Pons (tissue), 1 donor: ENCODE measurements at regions not wholly inside any gene's neighbourhood (a gene's known extent, or its start where the extent isn't known, plus 50 kb on each side); places are given as distances from the start of the nearest gene placed in this dataset.
A peak's percentile ranks its signal among the peaks of the same experiment; 100 is the strongest.

Experiments used
- DNase-seq: peaks from one replicate; pipeline ENCODE4 v3.0.0-alpha.2; 2016; ENCODE audit warnings: low spot score

DNA sequence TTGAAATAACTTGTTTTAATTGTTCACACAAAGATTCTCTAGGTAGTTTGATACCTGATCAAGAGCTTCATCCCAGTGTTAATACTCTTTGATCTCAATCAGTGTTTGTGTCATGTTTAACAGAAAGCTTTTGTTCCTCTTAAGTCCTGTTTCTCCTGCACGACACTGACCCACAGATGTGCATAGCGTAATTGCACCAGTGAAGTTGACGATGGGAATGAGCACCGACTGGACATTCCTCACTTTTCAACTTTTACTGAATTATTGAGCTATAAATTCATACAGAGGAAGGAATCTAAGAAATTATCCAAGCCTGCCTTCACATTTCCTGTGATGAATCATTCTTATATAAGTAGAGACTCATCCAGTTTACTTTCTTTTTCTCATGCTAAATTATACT lies 878.7 kb upstream of the TENM3 start:
- peak; percentile 8 for DNase-seq

DNA sequence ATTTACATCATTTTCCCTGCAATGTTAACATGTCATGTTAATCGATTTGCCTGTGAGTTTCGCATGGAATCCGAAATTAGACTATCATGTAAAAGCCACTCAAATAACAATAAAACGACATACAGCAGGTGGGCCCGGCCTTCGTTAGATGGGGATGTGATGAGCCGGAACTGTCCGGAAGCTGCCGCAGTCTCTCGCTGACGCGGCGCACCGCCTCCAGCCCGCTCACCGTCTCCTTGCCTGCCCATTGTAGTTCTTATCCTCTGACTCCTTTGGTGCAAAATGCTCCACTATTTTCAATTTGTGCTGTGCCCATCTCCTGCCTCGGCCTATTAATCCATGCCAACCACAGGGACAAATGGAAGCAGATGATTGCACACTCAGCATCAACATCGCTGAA lies 877.5 kb upstream of the TENM3 start:
- DNase-seq, result no peak

DNA sequence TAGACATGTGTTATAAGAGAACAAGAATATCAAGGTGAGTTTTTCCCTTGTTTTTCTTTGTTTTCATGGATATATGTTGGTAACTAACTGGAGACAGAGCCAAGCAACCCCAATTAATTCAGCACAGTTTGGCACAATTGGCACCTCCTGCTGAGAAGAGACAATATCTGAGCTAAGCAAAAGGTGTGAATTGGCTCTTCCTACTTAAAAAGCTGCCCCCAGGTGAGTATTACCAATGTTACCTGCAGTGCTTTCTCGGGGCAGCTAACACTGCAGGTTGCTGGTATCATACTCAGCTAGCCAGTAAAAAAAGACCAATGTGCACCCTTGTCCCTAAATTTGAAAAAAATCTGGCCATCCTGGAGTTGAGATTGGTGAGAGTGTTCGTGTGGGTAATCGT lies 871.2 kb upstream of the TENM3 start:
- DNase-seq, result no peak

DNA sequence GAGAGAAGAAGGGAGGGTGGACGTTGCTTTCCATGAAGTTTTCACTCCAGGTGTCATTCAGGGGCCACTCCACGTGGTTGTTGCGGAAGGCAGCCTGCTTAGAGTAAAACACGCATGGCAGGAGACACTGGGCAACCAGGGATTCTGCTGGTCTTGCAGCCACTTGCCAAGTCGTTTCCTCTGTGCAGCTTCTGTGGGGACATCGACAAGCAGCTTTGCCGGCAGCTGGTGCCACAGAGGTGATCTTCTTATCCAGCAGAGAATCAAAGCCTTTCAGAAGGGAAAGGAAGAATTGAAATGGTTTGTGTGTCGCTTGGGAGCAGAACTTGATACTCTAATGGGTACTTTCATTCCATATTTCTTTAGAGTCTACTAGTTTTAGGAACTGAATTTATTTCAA lies 867.1 kb upstream of the TENM3 start:
- DNase-seq, result no peak

DNA sequence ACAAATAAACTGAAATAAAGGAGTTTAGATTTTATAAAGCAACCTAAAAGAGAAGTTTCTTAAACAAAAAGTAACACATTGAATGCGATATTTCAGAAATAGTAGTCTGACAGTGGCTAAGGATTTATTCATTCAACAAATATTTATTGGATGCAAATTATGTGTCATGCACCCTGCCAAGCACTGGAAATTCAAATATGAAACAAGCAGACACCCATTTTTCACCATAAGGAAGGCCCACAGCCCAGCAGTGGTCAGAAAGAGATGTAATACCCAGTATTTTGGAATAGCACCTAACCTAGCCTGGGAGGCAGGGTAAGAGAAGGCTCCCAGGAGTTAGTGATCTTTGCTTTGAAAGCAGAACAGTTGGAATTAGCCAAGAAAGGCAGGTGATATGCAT lies 855.1 kb upstream of the TENM3 start:
- DNase-seq, result no peak

DNA sequence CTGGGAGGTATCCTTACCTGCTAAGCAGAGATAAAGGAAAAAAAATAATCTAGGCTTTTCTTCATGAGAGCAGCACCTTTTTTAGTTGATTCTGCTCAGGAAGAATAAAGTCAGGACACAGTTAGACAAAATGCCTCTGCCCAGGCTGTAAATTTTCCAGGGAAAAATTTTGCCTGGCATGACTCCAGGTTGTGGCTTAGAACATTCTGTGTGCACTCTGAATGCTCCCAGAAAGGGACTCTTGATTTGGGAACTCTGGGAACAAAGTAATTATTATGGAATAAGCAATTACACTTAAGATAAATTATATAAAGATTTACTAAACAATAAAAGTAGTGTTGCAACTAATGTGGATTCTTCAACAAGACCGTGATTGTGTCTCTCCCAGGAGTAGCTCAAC lies 826.2 kb upstream of the TENM3 start:
- DNase-seq, result no peak

DNA sequence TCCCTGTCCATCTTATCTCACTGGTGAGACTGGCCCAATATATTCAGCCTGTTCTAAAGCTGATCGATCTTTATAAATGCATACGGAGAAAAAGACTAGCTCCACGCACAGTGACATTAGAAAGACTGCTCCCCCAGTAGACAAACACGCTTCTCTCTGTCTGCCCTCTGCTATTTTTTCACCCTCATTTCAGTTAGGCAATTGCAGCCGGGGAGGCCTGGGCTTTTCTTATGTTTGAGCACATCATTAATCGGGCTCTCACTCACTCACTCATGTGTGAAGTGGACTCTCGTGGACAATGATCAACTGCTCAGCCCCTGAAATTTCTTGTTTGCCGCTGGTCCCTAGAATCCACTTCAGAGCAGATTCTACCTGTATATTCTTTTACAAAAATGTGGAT lies 824.7 kb upstream of the TENM3 start:
- DNase-seq, result no peak

DNA sequence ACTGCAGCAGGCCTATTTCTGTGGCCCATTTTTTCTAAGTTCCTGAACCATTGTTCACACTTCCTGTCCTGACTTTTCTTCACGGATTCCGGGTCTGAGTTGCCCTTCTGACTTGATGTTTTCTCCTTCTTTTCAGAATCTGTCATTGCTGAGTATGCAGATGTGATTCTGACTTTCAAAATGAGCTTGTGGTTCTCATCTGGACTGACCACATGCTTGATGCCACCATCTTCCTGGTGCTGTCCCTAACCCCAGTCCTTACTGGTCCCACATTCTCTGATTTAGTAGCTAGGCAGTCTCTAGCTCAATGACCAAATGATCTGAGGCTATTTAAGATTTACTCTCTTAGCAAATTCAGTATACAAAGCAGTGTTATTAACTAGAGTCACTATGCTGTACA lies 822.3 kb upstream of the TENM3 start:
- DNase-seq, result no peak

DNA sequence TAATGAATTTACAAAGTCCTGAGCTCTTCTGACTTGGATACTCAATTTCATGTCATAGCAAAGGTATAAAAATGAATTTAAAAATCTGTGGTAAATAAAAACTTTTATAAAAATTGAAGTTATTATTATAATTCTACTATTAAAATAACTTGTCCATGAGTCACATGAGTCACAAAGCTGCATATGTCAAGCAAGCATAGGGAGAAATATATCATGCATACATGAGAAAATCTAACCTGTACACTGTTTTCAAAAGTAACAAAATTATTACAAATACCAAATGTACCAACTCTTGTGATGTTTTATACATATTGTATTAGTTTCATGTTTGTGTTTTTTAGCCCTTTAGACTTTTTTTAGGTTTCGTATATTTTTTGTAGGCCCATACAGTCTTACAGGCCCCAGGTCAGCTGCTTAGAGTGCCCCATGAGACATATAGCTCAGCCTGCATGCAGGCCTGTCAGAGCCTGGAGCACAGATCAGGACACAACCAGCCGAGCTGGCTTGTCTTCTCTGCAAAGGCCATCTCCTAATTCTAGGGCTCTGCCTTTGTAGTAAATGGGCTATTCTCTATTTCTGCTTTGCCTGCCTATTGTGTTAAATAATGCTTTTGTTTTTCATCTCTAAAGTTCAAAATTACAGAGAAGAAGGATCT lies 818.7 kb upstream of the TENM3 start:
- DNase-seq, result no peak

DNA sequence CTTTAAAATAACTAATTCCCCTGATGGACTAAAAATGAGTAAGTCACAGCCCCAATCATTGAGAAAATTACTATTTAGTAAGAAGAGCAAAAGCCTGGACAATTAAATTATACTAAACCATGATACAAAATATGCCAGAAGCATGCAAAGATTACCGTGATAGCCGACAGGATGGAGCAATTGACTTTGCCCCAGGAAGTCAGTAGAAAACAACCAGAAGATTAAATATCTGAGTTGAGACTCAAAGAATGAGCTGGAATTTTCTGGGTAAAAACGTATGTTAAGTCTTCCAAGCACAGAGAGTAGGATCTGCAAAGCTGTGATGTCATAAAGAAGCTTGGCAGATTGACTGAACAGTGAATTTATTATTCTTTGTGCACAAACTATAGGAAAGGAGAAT lies 816.1 kb upstream of the TENM3 start:
- no peak for DNase-seq

DNA sequence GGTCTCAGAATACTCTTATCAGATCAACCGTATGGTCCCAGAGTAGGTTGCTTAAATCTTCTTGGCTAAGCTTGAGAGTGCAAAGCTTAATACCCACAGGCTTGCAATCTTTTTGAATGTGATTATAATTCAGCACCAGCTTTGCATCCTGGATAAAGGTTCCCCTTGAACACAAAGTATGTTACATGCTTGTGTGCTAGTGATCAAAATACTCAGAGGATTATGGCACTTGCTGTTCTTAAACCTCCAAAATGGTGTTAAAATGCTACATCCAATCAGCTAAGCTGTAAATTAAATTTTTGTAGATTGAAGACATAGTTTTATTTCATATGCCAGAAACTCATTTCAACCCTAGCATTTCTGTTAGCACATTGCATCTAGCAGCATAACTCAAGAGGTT lies 812.2 kb upstream of the TENM3 start:
- DNase-seq, result no peak

DNA sequence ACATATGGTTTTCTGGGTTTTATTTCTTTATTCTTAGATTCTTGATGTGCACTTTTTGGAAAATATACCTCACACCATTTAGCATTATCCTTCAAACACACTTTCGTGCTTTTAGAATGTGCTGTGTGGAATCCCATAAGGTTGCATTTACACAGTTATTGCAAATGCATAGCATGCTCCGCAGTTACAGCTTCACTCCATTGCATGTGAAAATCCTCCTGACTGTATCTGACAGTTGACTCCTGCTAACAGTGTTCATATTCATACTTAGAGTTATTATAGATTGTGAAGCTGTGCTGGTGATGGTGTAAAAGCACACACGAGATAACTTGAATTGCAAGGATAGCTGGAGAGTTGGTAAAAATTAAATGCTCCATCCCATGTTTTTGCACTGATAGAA lies 811.5 kb upstream of the TENM3 start:
- DNase-seq, result no peak

DNA sequence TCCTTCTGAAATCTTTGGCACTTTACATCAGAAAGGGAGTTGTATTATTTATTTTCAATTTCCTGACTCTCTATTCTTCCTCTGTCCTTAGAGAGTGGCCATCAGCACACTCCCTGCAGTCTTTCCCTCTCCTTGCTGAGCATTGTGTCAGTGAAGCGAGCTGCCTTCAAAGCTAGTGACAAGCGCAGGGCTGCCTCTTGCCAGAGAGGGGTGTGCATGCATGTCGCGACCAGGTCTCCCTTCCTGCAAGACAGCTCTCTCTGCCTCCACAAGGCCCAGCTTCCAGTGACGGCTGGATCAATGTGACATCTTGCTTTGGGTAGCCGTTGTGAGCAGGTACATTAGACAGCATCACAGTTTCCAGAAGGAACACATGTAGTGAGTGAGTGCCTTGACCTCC lies 810.9 kb upstream of the TENM3 start:
- DNase-seq, result no peak

DNA sequence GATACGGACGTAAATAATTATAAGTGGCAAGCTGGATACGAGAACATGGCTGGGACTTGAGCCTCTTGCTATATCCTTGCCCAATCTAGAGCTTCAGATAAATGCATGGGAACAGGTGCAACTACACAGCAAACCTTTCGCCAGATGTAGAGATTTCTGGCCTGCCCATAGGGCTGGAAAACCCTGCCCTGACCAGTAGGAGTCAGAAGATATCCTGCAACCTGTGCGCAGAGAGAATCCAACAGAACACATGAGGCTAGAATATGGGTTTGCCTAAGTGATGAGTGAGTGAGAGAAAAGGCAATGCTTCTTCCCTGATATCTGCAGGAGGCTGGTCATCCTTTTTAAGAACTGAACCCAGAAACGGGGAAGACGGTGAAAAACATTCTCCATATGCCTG lies 805.3 kb upstream of the TENM3 start:
- no peak for DNase-seq

DNA sequence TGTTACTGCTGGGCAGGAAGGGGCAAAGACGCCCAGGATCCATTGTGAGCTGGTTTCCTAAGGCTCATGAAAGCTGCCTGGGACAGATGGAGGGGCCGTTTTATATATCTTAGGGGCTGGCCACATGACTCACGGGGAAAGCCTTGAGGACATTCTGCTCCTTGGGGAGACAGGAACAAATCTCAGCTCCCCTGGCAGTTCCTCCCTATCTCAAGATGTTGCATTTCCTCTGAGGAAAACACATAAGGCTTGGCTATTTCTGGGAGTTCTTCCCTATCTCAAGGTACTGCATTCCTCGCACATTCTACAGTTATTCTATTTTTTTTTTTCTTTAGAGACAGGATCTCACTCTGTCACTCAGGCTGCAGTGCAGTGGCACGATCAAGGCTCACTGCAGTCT lies 804.6 kb upstream of the TENM3 start:
- no peak for DNase-seq

DNA sequence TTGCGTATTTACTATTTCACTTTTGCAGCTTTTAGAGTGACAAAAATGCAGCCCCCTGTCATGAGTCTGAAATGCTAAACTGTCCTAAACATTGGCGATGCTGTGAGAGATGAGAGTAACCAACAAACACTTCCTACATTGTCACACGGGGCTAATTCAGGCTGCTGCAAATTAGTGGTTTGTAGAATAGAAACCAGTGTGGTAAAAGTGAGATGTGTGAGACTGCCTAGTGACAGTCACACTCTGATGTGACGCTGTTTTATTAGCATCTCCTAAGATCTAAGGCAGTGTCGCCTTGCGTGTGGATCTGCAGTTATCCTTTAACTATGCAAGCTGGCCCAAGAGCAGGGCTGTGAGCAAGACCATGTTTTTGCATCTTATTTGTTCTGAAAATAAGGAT lies 800.2 kb upstream of the TENM3 start:
- DNase-seq, result no peak

DNA sequence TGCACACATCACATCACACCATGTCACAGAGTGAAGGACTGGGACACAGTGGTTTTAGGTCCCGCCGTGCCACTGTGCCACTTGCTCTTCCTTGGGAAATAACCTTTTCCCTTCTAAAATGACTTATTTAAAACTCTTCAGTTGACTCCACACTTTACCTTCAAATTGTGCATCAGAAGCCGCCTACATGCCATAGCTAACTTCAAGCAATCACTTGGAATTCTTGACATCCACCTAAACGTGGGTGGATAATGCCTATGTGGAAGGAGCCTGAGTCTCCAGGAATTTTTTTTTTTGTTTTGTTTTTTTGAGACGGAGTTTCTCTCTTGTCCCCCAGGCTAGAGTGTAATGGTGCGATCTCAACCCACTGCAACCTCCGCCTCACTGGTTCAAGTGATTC lies 777.4 kb upstream of the TENM3 start:
- no peak for DNase-seq

DNA sequence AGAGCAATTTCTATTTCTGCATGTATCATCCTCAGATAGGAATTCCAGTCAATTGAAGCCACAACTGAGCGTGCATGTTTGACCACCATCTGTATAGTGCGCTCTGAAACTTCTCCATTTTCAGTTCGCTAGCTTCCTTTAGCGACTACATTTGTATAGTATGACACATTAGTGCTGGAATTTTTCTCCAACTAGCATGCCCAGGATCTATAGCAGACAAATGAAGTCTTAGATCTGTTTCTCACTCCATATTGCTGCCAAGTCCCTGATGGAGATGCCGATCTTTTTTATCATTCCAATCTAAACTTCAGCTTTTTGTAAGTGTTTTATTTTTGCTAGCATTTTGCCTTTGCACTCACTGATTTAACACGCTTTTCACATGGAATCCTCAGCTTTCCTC lies 774.8 kb upstream of the TENM3 start:
- DNase-seq, result no peak

DNA sequence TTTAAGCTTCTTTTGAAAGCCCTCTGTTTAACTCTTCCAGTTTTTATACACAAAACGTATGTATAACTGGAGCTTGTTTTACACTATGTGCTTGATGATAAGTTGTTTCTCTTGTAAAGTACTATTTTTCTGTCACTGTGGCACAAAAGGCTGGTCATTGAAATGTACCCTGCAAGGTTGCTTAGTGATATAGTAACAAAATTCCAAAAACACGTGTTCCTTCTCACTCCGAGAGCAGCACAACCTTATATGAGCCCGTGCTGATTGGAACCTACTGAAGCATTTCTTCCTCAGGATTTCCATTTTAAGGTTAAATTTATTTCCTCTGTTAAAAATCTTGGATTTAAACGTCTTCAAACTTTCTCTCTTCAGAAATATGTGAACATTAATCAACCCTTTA lies 772.9 kb upstream of the TENM3 start:
- DNase-seq, result no peak

DNA sequence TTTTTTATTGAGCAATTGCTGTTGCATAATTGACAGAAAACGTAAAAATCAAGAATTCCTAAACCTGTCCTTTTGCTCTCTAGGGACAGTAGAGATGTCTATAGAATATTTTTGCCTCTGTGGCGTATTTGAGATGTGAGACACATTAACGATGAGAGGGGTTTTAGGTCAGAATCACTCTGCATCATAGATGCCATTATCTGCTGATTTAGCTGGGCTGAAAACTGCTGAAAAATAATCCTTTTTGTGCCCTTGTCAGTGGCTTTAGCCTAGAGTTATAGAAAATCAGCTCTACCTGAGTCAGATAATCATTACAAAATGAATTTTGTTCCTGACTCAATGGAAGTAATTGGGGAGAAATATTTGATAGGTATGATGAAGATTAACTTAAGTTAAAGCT lies 767.8 kb upstream of the TENM3 start:
- DNase-seq, result no peak

DNA sequence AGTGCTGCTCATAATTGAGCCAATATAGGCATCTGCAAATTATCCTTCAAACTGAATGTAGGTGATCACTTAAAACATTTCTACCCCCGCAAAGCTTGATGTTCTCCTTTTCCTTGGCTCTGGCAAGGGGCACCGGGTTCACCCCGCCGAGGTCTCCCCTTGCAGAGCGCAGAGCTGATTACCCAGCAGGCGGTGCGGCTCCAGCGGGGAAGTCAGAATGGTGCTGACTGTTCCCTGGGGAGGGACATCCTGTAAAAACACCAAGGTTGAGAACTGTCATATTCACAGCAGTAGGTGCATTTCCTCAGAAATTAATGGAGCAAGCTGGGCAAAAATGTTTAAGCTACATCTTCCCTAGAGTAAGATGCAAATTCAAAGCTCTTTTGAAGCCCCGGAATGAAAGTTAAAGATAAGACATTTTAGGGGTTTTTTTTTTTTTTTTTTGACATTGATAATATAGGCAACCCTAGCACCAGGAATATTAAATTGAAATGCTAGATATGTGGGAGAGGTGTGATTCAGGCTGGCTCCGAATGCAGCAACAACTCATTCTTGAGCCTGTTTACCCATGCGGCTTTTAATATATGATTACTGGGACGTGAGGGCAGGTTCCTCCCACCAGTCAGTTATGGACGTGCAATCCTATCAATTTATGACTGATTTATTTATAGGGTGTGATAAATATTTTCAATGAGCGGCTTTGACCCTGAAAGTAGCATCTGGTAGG lies 767.3 kb upstream of the TENM3 start:
- no peak for DNase-seq

DNA sequence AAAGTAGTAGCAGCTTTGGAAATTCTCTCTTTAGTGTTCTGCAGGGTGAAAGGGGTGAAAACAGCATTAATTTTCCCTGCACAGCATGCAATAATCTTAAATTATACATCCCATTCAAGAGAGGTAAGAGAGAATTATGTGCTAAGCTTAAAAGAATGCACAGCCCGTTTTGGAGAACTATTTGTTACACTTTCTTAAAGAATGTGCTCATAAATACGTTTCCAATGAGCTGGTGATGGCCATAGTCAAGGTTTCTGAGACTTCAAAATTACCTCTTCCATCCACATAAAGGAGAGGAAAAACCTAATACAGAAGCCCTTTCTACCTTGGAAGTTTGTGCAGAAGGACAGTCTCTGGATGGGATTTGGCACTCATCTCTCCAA lies 766.7 kb upstream of the TENM3 start:
- no peak for DNase-seq

DNA sequence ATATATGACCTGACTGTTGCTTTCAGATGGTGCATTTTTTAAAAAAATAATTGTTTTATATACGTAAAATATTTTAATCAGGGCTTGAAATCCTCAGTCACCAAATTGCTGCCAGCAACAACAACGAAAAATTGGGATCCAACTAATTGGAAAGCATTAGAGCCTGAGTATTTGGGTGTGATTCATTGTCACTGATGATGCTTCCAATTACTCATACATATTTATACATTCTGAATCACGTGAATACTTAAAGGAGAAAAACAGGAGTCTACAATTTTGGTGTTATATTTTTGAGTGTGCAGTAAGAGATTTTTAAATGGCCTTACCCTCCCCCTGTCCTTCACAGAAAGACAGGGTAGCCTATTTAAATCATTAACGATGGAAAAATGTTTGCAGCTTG lies 765.6 kb upstream of the TENM3 start:
- no peak for DNase-seq

DNA sequence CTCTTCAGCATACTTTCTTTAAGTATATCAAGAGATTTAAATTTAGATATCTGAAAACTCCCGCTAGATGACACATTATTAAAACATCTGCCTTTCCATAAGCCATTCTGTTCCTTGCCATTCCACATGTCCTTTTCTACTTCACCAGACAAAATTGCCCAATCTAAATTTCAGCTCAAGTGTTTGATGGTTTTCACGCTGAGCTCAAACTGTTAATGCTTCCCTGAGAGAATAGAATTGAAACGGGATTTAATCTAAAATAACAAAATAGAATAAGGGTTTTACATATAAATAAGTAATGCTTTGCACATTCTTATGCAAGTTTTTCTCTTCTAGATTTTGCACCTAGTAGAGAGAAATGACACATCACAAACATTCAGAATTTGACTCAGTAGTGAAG lies 764.5 kb upstream of the TENM3 start:
- DNase-seq, result no peak
